Left ventricle myocardium inferior (tissue), 1 donor: ENCODE measurements at regions not wholly inside any gene's neighbourhood (a gene's known extent, or its start where the extent isn't known, plus 50 kb on each side); places are given as distances from the start of the nearest gene placed in this dataset.
"Not testable (repeated sequence)": the region's sequence is repeated elsewhere in the genome, so short reads cannot be mapped to it uniquely, and the experiment has no call there.

Experiments
- DNase-seq: peaks from one replicate; pipeline ENCODE4 v3.0.0-alpha.2; 2020
- H3K27ac ChIP-seq: fragments of 200-600 bp; replicated peaks from 2 replicates; pipeline ENCODE4 v1.8.0; 2021
- H3K27me3 ChIP-seq: fragments of 200-600 bp; 2 replicates; pipeline ENCODE4 v1.8.0; 2021; ENCODE audit warnings: low read depth
- H3K36me3 ChIP-seq: fragments of 200-600 bp; 2 replicates; pipeline ENCODE4 v1.8.0; 2021
- H3K4me1 ChIP-seq: fragments of 200-600 bp; 2 replicates; pipeline ENCODE4 v1.8.0; 2021
- H3K4me3 ChIP-seq: fragments of 200-600 bp; 2 replicates; pipeline ENCODE4 v1.8.0; 2021; ENCODE audit warnings: mild to moderate bottlenecking, moderate library complexity
- H3K9me3 ChIP-seq: fragments of 200-600 bp; replicated peaks from 2 replicates; pipeline ENCODE4 v1.8.0; 2021
- intact Hi-C: fragments of 100-400 bp; cut with micrococcal nuclease; formaldehyde crosslinking; loops from one replicate; pipeline ENCODE4 v1.11.0; 2022
- TF ChIP-seq, protein P1 (sequence below): fragments of 200-600 bp; IDR thresholded peaks from 2 replicates; pipeline ENCODE4 v1.8.0; 2021; ENCODE audit warnings: antibody characterized with exemption, mild to moderate bottlenecking, borderline replicate concordance
- donor health status: DM: no; HTN: yes; CAD: no; lungs with severe emphysema.

GRCh38 chr9:24073007-24073592 is 247.1 kb upstream of the ELAVL2 start:
- no peak for DNase-seq
- intact Hi-C loops, result no loop called here
- H3K27me3 ChIP-seq, result no peaks in the 10 kb centered on the region
- no peaks in the 10 kb centered on the region for H3K36me3 ChIP-seq
- H3K4me1 ChIP-seq, result no peaks in the 10 kb centered on the region
- TF ChIP-seq, protein P1, sequence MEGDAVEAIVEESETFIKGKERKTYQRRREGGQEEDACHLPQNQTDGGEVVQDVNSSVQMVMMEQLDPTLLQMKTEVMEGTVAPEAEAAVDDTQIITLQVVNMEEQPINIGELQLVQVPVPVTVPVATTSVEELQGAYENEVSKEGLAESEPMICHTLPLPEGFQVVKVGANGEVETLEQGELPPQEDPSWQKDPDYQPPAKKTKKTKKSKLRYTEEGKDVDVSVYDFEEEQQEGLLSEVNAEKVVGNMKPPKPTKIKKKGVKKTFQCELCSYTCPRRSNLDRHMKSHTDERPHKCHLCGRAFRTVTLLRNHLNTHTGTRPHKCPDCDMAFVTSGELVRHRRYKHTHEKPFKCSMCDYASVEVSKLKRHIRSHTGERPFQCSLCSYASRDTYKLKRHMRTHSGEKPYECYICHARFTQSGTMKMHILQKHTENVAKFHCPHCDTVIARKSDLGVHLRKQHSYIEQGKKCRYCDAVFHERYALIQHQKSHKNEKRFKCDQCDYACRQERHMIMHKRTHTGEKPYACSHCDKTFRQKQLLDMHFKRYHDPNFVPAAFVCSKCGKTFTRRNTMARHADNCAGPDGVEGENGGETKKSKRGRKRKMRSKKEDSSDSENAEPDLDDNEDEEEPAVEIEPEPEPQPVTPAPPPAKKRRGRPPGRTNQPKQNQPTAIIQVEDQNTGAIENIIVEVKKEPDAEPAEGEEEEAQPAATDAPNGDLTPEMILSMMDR, result no peak
- H3K27ac ChIP-seq, result no peak overlapping the region
- H3K9me3 ChIP-seq, result no peaks in the 10 kb centered on the region
- H3K4me3 ChIP-seq, result no peak overlapping the region

GRCh38 chr9:24071716-24072115 is 245.7 kb upstream of the ELAVL2 start:
- Histone ChIP-seq H3K27me3 (no peaks in the 10 kb centered on the region), H3K36me3 (no peaks in the 10 kb centered on the region)
- TF ChIP-seq, protein P1, result no peak

DNA sequence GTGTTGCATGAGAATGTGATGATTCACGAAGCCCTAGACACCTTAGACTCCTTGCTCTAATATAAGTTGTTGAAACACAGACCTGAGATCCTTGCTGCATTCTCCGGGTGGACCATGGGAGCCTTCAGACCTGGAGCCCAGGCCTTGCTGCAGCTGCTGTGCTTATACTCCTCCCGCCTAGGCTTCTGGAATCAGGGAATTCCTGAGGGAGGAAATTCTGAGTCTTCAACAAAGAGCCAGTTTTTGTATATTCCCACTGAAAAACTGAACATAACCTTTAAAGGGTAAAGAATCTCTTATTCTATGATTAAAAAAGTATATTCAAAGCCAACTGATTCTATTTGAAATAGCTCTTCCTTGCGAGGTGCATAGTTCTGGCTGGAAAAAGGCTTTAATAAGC is 245.1 kb upstream of the ELAVL2 start:
- intact Hi-C loops, result no loop called here
- Histone ChIP-seq H3K27me3 (no peaks in the 10 kb centered on the region), H3K4me1 (no peaks in the 10 kb centered on the region), H3K36me3 (no peaks in the 10 kb centered on the region), H3K27ac (no peak overlapping the region), H3K4me3 (no peak overlapping the region), H3K9me3 (no peaks in the 10 kb centered on the region)
- TF ChIP-seq, protein P1, result no peak
- DNase-seq, result no peak

More at GRCh38 chr9:24071716-24072115, 245.7 kb upstream of the ELAVL2 start:
- intact Hi-C loops, result no loop called here
- no peaks in the 10 kb centered on the region for H3K4me1 ChIP-seq
- no peaks in the 10 kb centered on the region for H3K9me3 ChIP-seq
- DNase-seq, result no peak
- no peak overlapping the region for H3K27ac ChIP-seq
- H3K4me3 ChIP-seq, result no peak overlapping the region

DNA sequence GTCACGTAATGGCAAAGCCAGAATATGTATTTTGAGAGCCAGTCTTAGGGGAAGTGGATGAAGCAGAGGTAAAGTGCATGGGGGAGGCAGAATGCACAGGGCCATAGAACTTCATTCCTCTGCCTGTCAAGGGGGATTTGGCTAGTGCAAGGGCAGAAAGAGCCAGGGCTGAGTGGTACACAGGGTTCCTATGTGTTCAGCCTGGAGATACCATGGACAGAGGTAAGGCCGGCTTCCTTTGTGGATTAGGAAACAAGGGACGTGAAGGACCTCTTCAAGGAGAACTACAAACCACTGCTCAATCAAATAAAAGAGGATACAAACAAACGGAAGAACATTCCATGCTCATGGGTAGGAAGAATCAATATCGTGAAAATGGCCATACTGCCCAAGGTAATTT is 241.1 kb upstream of the ELAVL2 start:
- not testable (repeated sequence) for DNase-seq

GRCh38 chr9:24059651-24060050 is 233.6 kb upstream of the ELAVL2 start:
- Histone ChIP-seq H3K9me3 (no peaks in the 10 kb centered on the region), H3K27me3 (no peaks in the 10 kb centered on the region), H3K27ac (no peak overlapping the region), H3K4me1 (no peaks in the 10 kb centered on the region), H3K4me3 (no peak overlapping the region), H3K36me3 (no peaks in the 10 kb centered on the region)
- no peak for DNase-seq
- TF ChIP-seq, protein P1, result no peak
- intact Hi-C loops, result no loop called here

More for the DNA sequence above, 241.1 kb upstream of the ELAVL2 start:
- H3K9me3 ChIP-seq, H3K36me3 ChIP-seq, intact Hi-C loops, H3K27ac ChIP-seq, H3K4me3 ChIP-seq, H3K4me1 ChIP-seq, H3K27me3 ChIP-seq: not testable (repeated sequence)

DNA sequence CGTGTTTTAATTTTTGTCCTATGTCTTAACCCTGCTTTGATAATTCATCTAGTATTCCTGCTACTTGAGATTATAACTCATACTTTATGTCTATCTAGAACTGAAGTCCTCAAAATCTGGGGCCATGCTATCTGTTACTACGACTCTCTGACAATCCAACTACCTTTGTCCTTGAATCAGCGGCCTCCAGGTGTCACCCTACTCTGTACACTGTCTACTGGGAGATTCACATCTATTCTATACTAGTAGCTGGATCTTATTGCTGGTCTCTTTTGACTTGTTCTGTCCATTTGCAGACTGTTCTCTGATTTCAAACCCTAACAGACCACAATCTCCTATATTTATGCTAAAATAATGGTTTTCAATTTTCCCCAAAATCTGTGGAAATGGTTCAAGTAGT is 225.5 kb upstream of the ELAVL2 start:
- Histone ChIP-seq H3K4me1 (no peaks in the 10 kb centered on the region), H3K36me3 (no peaks in the 10 kb centered on the region), H3K9me3 (peaks cover 21% of the 10 kb centered on the region), H3K27ac (no peak overlapping the region), H3K4me3 (no peak overlapping the region), H3K27me3 (no peaks in the 10 kb centered on the region)
- DNase-seq, result no peak
- intact Hi-C loops, result no loop called here
- TF ChIP-seq, protein P1, result no peak

DNA sequence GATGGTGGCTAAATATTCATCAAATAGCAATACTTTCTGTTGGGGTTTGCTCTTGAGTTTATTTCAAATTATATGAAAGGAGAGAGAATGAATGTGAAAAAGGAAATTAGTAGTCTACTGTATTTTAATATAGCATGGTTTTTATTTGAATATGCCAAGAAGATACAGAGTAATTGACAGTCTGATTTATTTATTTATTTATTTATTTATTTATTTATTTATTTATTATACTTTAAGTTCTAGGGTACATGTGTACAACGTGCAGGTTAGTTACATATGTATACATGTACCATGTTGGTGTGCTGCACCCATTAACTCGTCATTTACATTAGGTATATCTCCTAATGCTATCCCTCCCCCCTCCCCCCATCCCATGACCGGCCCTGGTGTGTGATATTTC is 224.2 kb upstream of the ELAVL2 start:
- H3K4me3 ChIP-seq, H3K27me3 ChIP-seq, H3K36me3 ChIP-seq, intact Hi-C loops, H3K27ac ChIP-seq, H3K4me1 ChIP-seq, DNase-seq: not testable (repeated sequence)
- H3K9me3 ChIP-seq, result peaks cover 21% of the 10 kb centered on the region
